NCI-H187 (cell line): ENCODE measurements at regions not wholly inside any gene's neighbourhood (a gene's known extent, or its start where the extent isn't known, plus 50 kb on each side); places are given as distances from the start of the nearest gene placed in this dataset.
A peak's percentile ranks its signal among the peaks of the same experiment; 100 is the strongest.

Experiments used
- DNase-seq, 2 experiments: peaks; one replicate each; lab custom pipeline; 2025; lab: John Stamatoyannopoulos, UW

- no peak for DNase-seq
Observed at GRCh38 chr3:137204409-137204808, 246.6 kb downstream of the IL20RB start.

- no peak for DNase-seq
Observed at GRCh38 chr3:137205394-137206045, 247.7 kb downstream of the IL20RB start.

- no peak for DNase-seq
Observed at GRCh38 chr3:137207616-137208015, 249.8 kb downstream of the IL20RB start.

GRCh38 chr3:137217733-137218132 is 259.9 kb downstream of the IL20RB start:
- no peak for DNase-seq

GRCh38 chr3:137219801-137220445 is 262.1 kb downstream of the IL20RB start:
- DNase-seq = no peak

GRCh38 chr3:137222736-137223225 is 265.0 kb downstream of the IL20RB start:
- no peak for DNase-seq

GRCh38 chr3:137224464-137224863 is 266.7 kb downstream of the IL20RB start:
- DNase-seq = no peak

- no peak for DNase-seq
Observed at GRCh38 chr3:137242836-137243400, 285.1 kb downstream of the IL20RB start.

GRCh38 chr3:137246491-137246890 is 288.7 kb downstream of the IL20RB start:
- no peak for DNase-seq

- DNase-seq = no peak
Observed at GRCh38 chr3:137249311-137249940, 291.6 kb downstream of the IL20RB start.

- no peak for DNase-seq
Observed at GRCh38 chr3:137259089-137259488, 301.3 kb downstream of the IL20RB start.

GRCh38 chr3:137259701-137260100 is 301.9 kb downstream of the IL20RB start:
- no peak for DNase-seq

- DNase-seq = peak in 1 of 2 experiments; percentile 20
Observed at GRCh38 chr3:137264071-137264820, 306.5 kb downstream of the IL20RB start.

GRCh38 chr3:137264843-137265330 is 307.1 kb downstream of the IL20RB start:
- no peak for DNase-seq

- DNase-seq = no peak
Observed at GRCh38 chr3:137282871-137283270, 325.1 kb downstream of the IL20RB start.

- DNase-seq = no peak
Observed at GRCh38 chr3:137285924-137286323, 328.1 kb downstream of the IL20RB start.

GRCh38 chr3:137293086-137293485 is 335.3 kb downstream of the IL20RB start:
- no peak for DNase-seq

GRCh38 chr3:137294139-137294538 is 336.4 kb downstream of the IL20RB start:
- DNase-seq = no peak

- no peak for DNase-seq
Observed at GRCh38 chr3:137294839-137295238, 337.1 kb downstream of the IL20RB start.

GRCh38 chr3:137295336-137295735 is 337.6 kb downstream of the IL20RB start:
- no peak for DNase-seq

- no peak for DNase-seq
Observed at GRCh38 chr3:137296116-137296515, 338.3 kb downstream of the IL20RB start.

- no peak for DNase-seq
Observed at GRCh38 chr3:137297770-137298169, 340.0 kb downstream of the IL20RB start.
